Panc1 (cell line): ENCODE measurements at regions not wholly inside any gene's neighbourhood (a gene's known extent, or its start where the extent isn't known, plus 50 kb on each side); places are given as distances from the start of the nearest gene placed in this dataset.

Experiments
- CTCF ChIP-seq: fragments of 450-650 bp; IDR thresholded peaks from 2 replicates; pipeline ENCODE4 v1.5.1; 2017; ENCODE audit warnings: mild to moderate bottlenecking
- POLR2AphosphoS5 ChIP-seq: IDR thresholded peaks from 2 replicates; pipeline ENCODE4 v1.6.1; 2012; ENCODE audit warnings: mild to moderate bottlenecking, low read depth, low read length, moderate library complexity
- TCF7L2 ChIP-seq: IDR thresholded peaks from 2 replicates; pipeline ENCODE4 v1.6.1; 2011; ENCODE audit warnings: mild to moderate bottlenecking, low read depth, low read length, inconsistent platforms

GRCh38 chr10:133015321-133015720 is 72.4 kb upstream of the ADGRA1 start:
- TF ChIP-seq CTCF (no peak), POLR2AphosphoS5 (no peak), TCF7L2 (no peak)
